Brain microvascular endothelial cell (primary cell): ENCODE measurements at regions not wholly inside any gene's neighbourhood (a gene's known extent, or its start where the extent isn't known, plus 50 kb on each side); places are given as distances from the start of the nearest gene placed in this dataset.

Experiments used
- DNase-seq: peaks from one replicate; pipeline ENCODE4 v3.0.0-alpha.2; 2020
- H3K27ac ChIP-seq: fragments of 250-450 bp; sonication (Bioruptor Pico); 2 replicates; pipeline ENCODE4 v1.5.1; 2020; ENCODE audit warnings: mild to moderate bottlenecking, moderate library complexity
- H3K27me3 ChIP-seq: fragments of 250-450 bp; sonication (Bioruptor Pico); replicated peaks from 2 replicates; pipeline ENCODE4 v1.5.1; 2020; ENCODE audit warnings: mild to moderate bottlenecking
- H3K36me3 ChIP-seq: fragments of 250-450 bp; sonication (Bioruptor Pico); replicated peaks from 2 replicates; pipeline ENCODE4 v1.5.1; 2020; ENCODE audit warnings: mild to moderate bottlenecking
- H3K4me3 ChIP-seq: 2 replicates; pipeline ENCODE4 v1.5.1; 2011; ENCODE audit warnings: low read depth, mild to moderate bottlenecking, control low read depth, low read length, moderate library complexity
- in situ Hi-C: cut with HindIII; loops from 2 replicates; pipeline ENCODE4 v1.10.0; 2017; ENCODE audit warnings: low sequenced_read_pairs, low pct_ligation_motif_present
- TF ChIP-seq, protein P1 (sequence below): IDR thresholded peaks from 2 replicates; pipeline ENCODE4 v1.5.1; 2011; ENCODE audit warnings: low read depth, mild to moderate bottlenecking, moderate library complexity, low read length, control low read depth, inconsistent platforms; ENCODE audit errors: missing control alignments

- H3K27me3 ChIP-seq: no peaks in the 10 kb centered on the region
- H3K36me3 ChIP-seq: no peaks in the 10 kb centered on the region
- no peak overlapping the region for H3K4me3 ChIP-seq
- H3K27ac ChIP-seq: no peak overlapping the region
- in situ Hi-C loops: no loop called here
- DNase-seq: no peak
- TF ChIP-seq, protein P1, sequence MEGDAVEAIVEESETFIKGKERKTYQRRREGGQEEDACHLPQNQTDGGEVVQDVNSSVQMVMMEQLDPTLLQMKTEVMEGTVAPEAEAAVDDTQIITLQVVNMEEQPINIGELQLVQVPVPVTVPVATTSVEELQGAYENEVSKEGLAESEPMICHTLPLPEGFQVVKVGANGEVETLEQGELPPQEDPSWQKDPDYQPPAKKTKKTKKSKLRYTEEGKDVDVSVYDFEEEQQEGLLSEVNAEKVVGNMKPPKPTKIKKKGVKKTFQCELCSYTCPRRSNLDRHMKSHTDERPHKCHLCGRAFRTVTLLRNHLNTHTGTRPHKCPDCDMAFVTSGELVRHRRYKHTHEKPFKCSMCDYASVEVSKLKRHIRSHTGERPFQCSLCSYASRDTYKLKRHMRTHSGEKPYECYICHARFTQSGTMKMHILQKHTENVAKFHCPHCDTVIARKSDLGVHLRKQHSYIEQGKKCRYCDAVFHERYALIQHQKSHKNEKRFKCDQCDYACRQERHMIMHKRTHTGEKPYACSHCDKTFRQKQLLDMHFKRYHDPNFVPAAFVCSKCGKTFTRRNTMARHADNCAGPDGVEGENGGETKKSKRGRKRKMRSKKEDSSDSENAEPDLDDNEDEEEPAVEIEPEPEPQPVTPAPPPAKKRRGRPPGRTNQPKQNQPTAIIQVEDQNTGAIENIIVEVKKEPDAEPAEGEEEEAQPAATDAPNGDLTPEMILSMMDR: no peak
These were observed 1214.3 kb upstream of the SORCS1 start for GRCh38 chr10:108378779-108379178.

GRCh38 chr10:108375691-108376090, 1211.2 kb upstream of the SORCS1 start:
- no peak for DNase-seq
- H3K36me3 ChIP-seq: no peaks in the 10 kb centered on the region
- no peak overlapping the region for H3K27ac ChIP-seq
- in situ Hi-C loops: no loop called here
- no peaks in the 10 kb centered on the region for H3K27me3 ChIP-seq
- H3K4me3 ChIP-seq: no peak overlapping the region
- TF ChIP-seq, protein P1: no peak

DNA sequence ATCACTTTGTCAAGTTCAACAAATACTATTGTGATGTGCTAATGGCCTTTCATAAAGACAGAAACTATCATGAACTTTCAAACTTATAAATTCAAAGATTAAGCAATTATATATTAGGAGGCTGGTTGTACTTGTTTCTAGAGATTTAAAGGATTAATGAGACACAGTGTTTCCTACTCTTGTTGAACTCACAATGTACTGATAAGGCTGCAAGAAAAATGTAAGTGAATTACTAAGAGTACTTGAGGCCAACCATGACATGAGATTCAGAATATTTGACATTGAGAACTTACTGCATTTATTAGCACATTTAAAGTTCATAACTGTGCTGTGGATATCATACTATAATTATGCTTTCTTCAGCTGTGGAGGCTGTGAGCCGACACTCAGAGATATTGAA, 1210.5 kb upstream of the SORCS1 start:
- TF ChIP-seq, protein P1: no peak
- Histone ChIP-seq H3K27ac (no peak overlapping the region), H3K36me3 (no peaks in the 10 kb centered on the region), H3K4me3 (no peak overlapping the region), H3K27me3 (no peaks in the 10 kb centered on the region)
- DNase-seq: no peak
- in situ Hi-C loops: no loop called here

DNA sequence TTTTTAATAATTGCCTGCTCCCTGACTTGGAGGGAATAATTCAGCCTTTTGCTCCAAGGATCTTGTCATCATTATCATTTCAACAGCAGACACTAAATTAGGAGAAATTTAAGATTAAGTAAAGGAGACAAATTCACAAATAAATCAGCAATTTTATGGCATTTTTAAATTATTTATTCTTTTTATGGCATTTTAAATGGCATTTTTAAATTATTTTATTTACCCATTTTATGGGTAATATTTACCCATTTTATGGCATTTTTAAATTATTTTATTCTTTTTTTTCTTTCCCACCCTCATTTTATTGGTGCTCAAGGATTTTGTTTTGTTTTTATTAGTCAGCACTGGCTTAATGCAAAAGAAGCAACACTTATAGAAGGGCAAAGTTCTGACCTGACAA, 1201.0 kb upstream of the SORCS1 start:
- Histone ChIP-seq H3K4me3 (no peak overlapping the region), H3K36me3 (no peaks in the 10 kb centered on the region), H3K27ac (no peak overlapping the region), H3K27me3 (no peaks in the 10 kb centered on the region)
- TF ChIP-seq, protein P1: no peak
- in situ Hi-C loops: no loop called here
- no peak for DNase-seq

GRCh38 chr10:108363576-108363975, 1199.1 kb upstream of the SORCS1 start:
- TF ChIP-seq, protein P1: no peak
- H3K27ac ChIP-seq: no peak overlapping the region
- H3K36me3 ChIP-seq: no peaks in the 10 kb centered on the region
- in situ Hi-C loops: no loop called here
- no peaks in the 10 kb centered on the region for H3K27me3 ChIP-seq
- DNase-seq: no peak
- no peak overlapping the region for H3K4me3 ChIP-seq

- no peak for DNase-seq
- Histone ChIP-seq H3K36me3 (no peaks in the 10 kb centered on the region), H3K27ac (no peak overlapping the region), H3K4me3 (no peak overlapping the region), H3K27me3 (no peaks in the 10 kb centered on the region)
- in situ Hi-C loops: no loop called here
- TF ChIP-seq, protein P1: no peak
These were observed 1198.5 kb upstream of the SORCS1 start for GRCh38 chr10:108362961-108363360.
